ENCODE measurements at regions not wholly inside any gene's neighbourhood (a gene's known extent, or its start where the extent isn't known, plus 50 kb on each side); places are given as distances from the start of the nearest gene placed in this dataset.

DNA sequence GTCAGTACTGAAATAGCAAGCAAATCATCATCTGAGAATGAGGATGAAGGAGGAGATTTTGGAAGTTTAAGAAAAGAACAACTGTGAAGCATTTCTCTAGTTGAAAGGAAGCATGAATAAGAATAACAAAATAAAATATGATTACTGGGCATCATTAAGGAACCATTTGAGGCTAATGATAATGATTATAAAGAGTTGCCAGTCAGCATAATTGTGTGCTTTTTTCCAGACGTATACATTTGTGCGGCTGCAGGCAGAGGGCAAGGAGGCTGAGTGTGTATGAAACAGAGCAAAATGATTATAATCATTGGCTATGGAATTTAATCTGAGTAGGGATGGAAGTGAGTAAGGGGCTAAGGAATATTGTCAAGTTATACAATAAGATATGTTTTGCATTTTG is 218.7 kb upstream of the FUT9 start:
- no peaks in the 10 kb centered on the region for H3K27me3 Mint-ChIP-seq
- no peaks in the 10 kb centered on the region for H3K4me1 Mint-ChIP-seq
- DNase-seq (no peak), ATAC-seq (replicated peaks) (no peak)
- no peak overlapping the region for H3K27ac Mint-ChIP-seq
- H3K9me3 Mint-ChIP-seq, result peaks cover 3% of the 10 kb centered on the region in 2 donors
- H3K4me3 Mint-ChIP-seq, result no peak overlapping the region
- no peaks in the 10 kb centered on the region for H3K36me3 Mint-ChIP-seq

DNA sequence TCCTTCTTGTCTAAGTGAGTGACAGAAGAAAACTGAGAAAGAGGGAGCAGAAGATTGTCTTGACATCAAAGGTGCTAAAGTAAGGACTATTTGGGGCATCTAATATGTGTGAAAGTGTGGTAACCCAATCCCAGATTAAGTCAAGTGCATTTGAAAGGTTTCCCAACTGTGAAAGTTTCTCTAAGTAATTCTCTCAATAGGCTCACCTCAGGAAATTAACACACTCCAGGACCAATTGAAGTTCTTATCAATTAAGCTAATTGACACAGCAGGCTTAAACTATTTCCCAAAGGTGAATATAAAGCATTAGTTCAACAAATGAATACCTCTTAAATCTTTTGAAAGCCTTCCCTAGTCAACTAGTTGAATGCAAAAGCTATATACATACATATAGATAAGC is 212.8 kb upstream of the FUT9 start:
- ATAC-seq (replicated peaks) (no peak), DNase-seq (no peak)
- no peak overlapping the region for H3K27ac Mint-ChIP-seq
- H3K27me3 Mint-ChIP-seq, result no peaks in the 10 kb centered on the region
- H3K4me3 Mint-ChIP-seq, result no peak overlapping the region
- no peaks in the 10 kb centered on the region for H3K4me1 Mint-ChIP-seq
- no peaks in the 10 kb centered on the region for H3K9me3 Mint-ChIP-seq
- H3K36me3 Mint-ChIP-seq, result no peaks in the 10 kb centered on the region

DNA sequence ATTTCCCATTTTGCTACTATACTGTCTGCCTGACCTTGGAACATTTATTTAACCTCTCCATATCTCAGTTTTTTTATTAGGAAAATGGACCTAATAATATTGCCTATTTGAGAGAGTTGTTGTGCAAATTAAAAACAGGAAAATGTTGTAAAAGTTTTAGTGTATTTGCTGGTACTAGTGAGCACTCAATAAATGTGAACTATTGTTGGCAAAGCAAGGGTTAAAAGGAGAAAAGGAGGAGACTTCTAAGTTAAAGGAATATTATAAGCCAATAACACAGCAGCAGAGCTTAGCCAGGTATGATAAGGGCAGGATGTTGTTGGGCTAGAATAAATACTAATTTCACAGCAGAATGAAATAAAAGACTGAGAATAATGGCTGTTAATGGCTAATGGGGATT is 211.9 kb upstream of the FUT9 start:
- no peaks in the 10 kb centered on the region for H3K4me1 Mint-ChIP-seq
- H3K36me3 Mint-ChIP-seq, result no peaks in the 10 kb centered on the region
- no peak overlapping the region for H3K4me3 Mint-ChIP-seq
- DNase-seq, result no peak
- H3K27me3 Mint-ChIP-seq, result no peaks in the 10 kb centered on the region
- no peak overlapping the region for H3K27ac Mint-ChIP-seq
- no peaks in the 10 kb centered on the region for H3K9me3 Mint-ChIP-seq
- ATAC-seq (replicated peaks), result no peak

DNA sequence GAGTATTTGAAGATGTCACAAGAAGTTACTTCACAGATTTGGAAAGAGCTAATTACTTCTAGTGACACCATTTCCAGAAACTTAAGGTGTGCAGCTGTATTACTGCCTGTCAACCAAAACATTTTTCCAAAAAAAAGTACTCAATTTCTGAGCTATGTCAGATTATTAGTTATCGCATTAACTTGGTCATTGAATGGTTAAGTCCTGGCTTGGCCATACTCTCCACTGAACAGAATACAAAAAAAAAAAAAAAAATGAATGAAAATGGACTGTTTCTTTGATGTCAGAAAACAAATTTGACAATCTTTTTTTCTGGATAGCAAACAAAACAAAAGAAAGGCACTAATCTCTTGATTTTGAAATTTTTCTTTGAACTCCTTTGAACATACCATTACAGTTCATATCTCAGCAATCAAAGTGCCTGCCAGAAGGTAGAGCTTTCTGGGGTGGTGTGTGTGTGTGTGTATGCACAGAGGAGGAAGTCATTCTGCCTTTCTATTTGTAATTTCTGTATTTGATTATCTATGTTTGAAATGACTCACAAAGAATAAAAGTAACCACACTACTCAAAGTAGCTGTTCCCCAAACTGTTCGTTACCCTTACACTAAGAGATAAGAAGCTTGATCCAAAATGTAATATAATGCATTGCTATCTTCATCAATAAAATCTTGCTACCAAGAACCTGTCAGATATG is 210.8 kb upstream of the FUT9 start:
- Mint-ChIP-seq H3K9me3 (no peaks in the 10 kb centered on the region), H3K27ac (no peak overlapping the region), H3K4me3 (no peak overlapping the region), H3K4me1 (no peaks in the 10 kb centered on the region), H3K36me3 (no peaks in the 10 kb centered on the region), H3K27me3 (no peaks in the 10 kb centered on the region)
- no peak for ATAC-seq (replicated peaks)
- no peak for DNase-seq

DNA sequence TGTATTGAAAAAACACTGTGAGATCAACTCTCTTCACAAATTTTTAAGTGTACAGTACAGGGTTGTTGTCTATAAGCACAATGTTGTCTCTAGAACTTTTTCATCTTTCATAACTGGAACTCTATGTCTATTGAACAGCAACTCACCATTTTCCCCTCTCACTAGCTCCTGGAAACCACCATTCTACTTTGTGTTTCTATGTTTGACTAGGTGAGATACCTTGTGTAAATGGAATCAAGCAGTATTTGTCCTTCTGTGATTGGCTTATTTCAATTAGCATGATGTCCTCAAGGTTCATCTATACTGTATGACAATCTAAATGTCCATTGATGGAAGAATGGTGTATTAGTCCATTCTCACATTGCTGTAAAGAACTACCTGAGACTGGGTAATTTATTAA is 210.1 kb upstream of the FUT9 start:
- no peak overlapping the region for H3K27ac Mint-ChIP-seq
- no peaks in the 10 kb centered on the region for H3K9me3 Mint-ChIP-seq

DNA sequence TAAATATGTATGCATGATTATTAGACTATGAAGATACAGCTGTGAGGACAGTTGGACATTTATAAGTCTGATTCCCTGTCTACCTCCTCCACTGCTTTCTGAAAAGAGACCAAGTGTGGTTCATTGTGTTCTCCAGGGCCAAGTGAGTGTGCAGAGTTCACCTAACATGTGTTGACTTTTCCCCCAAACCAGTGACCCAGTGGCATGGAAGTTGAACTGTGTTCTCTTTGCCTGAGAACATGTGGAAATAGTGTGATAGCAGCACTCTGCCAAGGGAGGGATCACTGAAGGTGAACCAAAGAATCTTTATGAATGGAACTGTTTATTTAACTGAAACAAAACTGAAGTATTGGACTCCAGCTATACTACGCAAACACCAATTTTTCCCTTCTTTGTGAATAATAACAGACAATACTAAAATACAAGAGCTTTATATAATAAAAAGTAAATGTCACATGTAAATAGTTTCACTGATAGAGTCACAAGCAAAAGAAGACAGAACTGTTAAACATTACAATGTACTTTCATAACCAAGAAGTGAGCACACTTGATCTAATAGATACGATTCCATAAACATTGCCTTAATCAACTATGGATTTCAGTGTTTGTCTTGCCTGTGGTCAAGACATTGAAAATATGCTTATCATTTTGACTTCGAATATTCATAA is 200.3 kb upstream of the FUT9 start:
- Mint-ChIP-seq H3K4me3 (no peak overlapping the region), H3K27ac (no peak overlapping the region), H3K4me1 (no peaks in the 10 kb centered on the region), H3K27me3 (no peaks in the 10 kb centered on the region), H3K9me3 (peaks cover 0 to 1% of the 10 kb centered on the region in 2 donors), H3K36me3 (no peaks in the 10 kb centered on the region)
- no peak for ATAC-seq (replicated peaks)
- DNase-seq, result no peak

More for the DNA sequence above, 210.1 kb upstream of the FUT9 start:
- H3K27me3 Mint-ChIP-seq, result no peaks in the 10 kb centered on the region
- no peak for DNase-seq
- H3K4me1 Mint-ChIP-seq, result no peaks in the 10 kb centered on the region
- H3K4me3 Mint-ChIP-seq, result no peak overlapping the region
- ATAC-seq (replicated peaks), result no peak
- no peaks in the 10 kb centered on the region for H3K36me3 Mint-ChIP-seq

DNA sequence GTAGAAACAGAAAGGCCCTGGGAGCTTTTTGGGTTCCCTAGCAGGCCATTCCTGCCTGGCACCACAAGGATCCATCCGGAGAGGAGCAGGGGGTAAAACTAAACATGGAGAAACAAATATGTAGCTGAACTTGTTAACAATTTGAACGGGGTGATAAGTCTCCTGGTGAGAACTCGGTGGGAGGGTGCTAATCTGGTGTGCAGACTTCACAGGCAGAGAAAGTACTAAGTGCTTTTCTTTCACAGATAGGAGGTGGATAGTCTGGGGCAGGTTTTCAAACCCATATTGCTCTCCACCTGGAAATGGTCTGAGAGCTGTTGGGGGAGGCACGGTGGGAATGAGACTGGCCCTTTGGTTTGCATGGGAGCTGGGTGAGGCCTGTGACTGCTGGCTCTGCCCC is 196.3 kb upstream of the FUT9 start:
- ATAC-seq (replicated peaks) (no peak), DNase-seq (no peak)
- Mint-ChIP-seq H3K9me3 (peaks cover 0 to 1% of the 10 kb centered on the region in 2 donors), H3K27me3 (no peaks in the 10 kb centered on the region), H3K27ac (no peak overlapping the region), H3K36me3 (no peaks in the 10 kb centered on the region), H3K4me1 (no peaks in the 10 kb centered on the region), H3K4me3 (no peak overlapping the region)

DNA sequence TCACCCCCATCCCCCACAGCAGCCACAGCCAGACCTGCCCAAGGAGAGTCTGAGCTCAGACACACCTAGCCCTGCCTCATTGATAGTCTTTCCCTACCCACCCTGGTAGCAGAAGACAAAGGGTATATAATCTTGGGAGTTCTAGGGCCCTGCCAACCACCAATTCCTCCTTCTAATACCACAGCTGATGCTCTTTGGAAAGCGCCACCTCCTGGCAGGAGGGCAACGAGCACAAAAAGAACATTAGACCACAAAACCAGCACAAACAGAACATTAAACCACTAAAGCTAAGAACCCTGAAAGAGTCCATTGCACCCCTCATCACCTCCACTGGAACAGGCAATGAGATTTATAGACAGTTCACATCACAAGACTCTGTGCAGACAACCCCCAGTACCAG is 195.8 kb upstream of the FUT9 start:
- H3K4me1 Mint-ChIP-seq, result no peaks in the 10 kb centered on the region
- no peak for ATAC-seq (replicated peaks)
- H3K9me3 Mint-ChIP-seq, result peaks cover 0 to 4% of the 10 kb centered on the region in 2 donors
- no peak overlapping the region for H3K27ac Mint-ChIP-seq
- H3K36me3 Mint-ChIP-seq, result no peaks in the 10 kb centered on the region
- H3K4me3 Mint-ChIP-seq, result no peak overlapping the region
- H3K27me3 Mint-ChIP-seq, result no peaks in the 10 kb centered on the region
- DNase-seq, result no peak

DNA sequence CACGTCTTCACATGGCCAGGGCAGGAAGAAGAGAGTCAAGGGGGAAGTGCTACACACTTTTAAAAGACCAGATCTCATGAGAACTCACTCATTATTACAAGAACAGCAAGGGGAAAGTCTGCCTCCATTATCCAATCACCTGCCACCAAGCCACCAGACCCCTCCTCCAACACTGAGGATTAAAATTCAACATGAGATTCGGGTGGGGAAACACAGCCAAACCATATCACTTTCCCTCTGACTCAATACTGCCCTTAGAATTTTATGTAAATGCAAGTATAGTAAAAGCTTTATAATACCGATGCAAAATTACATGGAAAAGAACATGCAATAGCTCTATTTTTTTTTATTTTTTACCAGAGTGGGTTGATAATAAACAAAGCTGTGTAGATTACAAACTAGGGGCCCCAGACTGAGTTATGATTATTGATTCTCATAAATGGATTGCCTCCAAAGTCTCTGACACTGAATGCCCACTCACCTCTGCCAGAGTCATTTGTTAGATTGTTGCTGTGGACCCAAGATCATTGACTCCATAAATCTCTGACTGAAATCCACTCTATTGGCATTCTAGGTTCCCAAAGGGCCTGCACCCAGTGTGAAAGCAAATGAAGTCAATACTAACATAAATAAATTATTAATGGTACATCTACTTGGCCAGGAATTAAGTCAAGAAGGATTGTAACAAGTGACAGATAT is 184.8 kb upstream of the FUT9 start:
- DNase-seq, result no peak
- no peaks in the 10 kb centered on the region for H3K4me1 Mint-ChIP-seq
- no peak overlapping the region for H3K27ac Mint-ChIP-seq
- no peak overlapping the region for H3K4me3 Mint-ChIP-seq
- peaks cover 0 to 3% of the 10 kb centered on the region in 2 donors for H3K9me3 Mint-ChIP-seq
- H3K36me3 Mint-ChIP-seq, result no peaks in the 10 kb centered on the region
- no peak for ATAC-seq (replicated peaks)
- no peaks in the 10 kb centered on the region for H3K27me3 Mint-ChIP-seq

DNA sequence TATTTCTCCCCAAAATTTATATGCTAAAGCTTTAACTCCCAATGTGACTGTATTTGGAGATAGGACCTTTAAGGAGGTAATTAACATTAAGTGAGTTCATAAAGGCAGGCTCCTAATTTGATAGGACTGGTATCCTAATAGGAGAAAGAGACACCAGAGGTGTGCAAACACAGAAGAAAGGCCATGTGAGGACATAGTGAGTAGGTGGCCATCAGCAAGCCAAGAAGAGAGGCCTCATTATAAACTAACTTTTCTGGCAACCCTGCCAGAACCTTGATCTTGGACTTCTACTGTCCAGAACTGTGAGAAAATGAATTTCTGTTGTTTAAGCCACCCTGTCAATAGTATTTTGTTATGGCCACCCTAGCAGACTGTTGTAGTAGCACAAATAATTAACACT is 177.9 kb upstream of the FUT9 start:
- DNase-seq (no peak), ATAC-seq (replicated peaks) (no peak)
- Mint-ChIP-seq H3K4me3 (no peak overlapping the region), H3K27ac (no peak overlapping the region), H3K36me3 (no peaks in the 10 kb centered on the region), H3K4me1 (no peaks in the 10 kb centered on the region), H3K27me3 (no peaks in the 10 kb centered on the region), H3K9me3 (no peaks in the 10 kb centered on the region)

DNA sequence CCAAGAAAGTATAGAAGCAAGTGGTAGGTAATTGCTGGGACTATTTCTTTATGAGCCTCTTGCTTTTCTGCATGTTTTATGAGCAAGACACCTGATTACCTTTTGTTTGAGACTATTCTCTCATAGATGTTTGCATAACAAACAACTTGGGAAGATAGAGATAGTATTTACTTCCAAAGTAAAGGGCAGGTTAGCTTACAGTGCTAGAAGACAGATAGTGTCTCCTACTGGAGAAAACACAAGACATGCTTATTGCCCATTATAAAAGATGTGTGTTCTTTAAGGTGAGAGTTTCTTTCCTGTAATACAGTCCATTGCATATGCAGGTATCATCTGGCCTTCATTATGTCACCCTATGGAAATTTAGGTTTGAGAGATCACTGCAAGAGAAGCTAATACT is 174.2 kb upstream of the FUT9 start:
- Mint-ChIP-seq H3K27me3 (no peaks in the 10 kb centered on the region), H3K27ac (no peak overlapping the region), H3K36me3 (no peaks in the 10 kb centered on the region), H3K4me3 (no peak overlapping the region), H3K9me3 (no peaks in the 10 kb centered on the region), H3K4me1 (no peaks in the 10 kb centered on the region)
- no peak for DNase-seq
- ATAC-seq (replicated peaks), result no peak

DNA sequence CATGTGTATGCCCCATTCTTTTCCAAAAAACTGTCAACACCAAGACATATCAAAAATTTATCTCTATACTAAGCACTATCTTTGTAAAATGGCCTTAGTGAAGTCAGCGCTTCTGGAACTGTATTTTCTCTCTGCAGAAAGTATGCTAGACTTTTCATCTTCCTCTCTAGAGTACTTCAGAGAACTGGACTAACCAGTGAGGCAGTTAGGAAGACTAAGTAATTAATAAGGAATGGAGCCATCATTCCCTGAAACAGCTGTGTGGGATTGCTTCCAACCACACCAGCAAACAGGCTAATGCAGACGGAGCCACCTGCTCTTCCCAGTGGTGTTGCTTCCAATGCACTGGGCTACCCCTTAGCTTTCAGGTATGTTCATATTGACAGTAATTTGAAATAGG is 169.1 kb upstream of the FUT9 start:
- DNase-seq (no peak), ATAC-seq (replicated peaks) (no peak)
- H3K4me1 Mint-ChIP-seq, result no peaks in the 10 kb centered on the region
- no peak overlapping the region for H3K27ac Mint-ChIP-seq
- H3K4me3 Mint-ChIP-seq, result no peak overlapping the region
- H3K9me3 Mint-ChIP-seq, result no peaks in the 10 kb centered on the region
- no peaks in the 10 kb centered on the region for H3K36me3 Mint-ChIP-seq
- H3K27me3 Mint-ChIP-seq, result no peaks in the 10 kb centered on the region

DNA sequence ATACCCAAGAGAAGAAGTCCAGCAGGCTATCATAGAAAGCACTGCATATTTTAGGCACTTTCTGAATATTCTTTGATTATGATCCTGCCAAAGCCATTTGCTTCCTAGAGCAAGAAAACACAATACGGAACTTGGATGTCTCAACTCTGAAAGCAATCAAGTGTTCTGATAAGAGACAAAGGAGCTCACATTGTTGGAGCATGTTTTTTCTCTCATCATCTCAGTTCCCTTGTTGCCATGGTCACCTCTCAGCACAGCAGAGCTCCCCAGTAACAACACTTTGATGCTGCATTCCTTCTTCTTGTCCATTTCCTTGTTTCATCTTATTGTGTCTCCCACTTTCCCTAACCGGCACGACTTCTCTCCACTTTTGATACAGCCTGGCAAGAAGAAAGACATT is 168.7 kb upstream of the FUT9 start:
- Mint-ChIP-seq H3K36me3 (no peaks in the 10 kb centered on the region), H3K9me3 (no peaks in the 10 kb centered on the region), H3K4me3 (no peak overlapping the region), H3K27ac (no peak overlapping the region), H3K4me1 (no peaks in the 10 kb centered on the region), H3K27me3 (no peaks in the 10 kb centered on the region)
- DNase-seq (no peak), ATAC-seq (replicated peaks) (no peak)

DNA sequence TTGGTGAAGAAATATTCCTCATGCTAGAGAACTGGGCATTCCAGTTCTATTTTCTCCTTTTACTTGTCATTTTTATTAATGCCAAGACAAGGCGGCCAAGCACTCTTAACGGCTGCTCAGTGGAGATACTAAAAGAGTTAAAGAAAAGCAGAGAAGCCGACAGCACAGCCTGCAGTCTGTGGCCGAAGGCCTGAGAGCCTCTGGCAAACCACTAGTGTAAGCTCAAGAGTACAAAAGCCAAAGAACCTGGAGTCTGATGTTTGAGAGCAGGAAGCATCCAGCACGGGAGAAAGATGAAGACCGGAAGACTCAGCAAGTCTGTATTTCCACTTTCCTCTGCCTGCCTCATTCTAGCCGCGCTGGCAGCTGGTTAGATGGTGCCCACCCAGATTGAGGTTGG is 167.1 kb upstream of the FUT9 start:
- H3K4me3 Mint-ChIP-seq, result no peak overlapping the region
- no peaks in the 10 kb centered on the region for H3K27me3 Mint-ChIP-seq
- ATAC-seq (replicated peaks), result no peak
- H3K9me3 Mint-ChIP-seq, result no peaks in the 10 kb centered on the region
- DNase-seq, result no peak
- H3K27ac Mint-ChIP-seq, result no peak overlapping the region
- H3K4me1 Mint-ChIP-seq, result no peaks in the 10 kb centered on the region
- no peaks in the 10 kb centered on the region for H3K36me3 Mint-ChIP-seq

DNA sequence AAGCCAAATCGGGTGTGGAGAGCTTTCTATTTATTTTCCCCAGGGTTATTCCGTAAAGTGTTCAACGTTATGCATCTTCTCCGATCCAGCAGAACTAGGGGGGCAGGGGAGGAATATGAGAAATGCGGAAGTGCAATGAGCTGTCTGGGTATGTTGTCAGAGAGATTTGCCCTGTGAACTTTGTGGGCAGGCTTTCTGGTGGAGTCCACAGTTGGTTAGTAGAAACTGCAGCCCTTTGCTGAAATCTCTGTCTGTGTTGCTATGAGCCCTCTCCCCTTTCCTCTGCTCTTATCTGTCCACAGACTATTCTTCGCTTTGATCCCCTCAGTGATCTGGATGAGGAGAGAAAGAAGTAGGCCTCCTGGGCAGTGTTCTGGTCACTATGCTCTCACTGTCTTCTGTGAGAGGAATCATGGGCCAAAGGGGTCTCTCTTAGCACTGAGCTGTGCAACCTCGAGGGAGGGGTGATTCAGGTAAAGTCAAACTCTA is 158.9 kb upstream of the FUT9 start:
- DNase-seq (no peak), ATAC-seq (replicated peaks) (no peak)
- Mint-ChIP-seq H3K4me3 (no peak overlapping the region), H3K27ac (no peak overlapping the region), H3K27me3 (no peaks in the 10 kb centered on the region), H3K36me3 (no peaks in the 10 kb centered on the region), H3K4me1 (no peaks in the 10 kb centered on the region), H3K9me3 (peaks cover 4 to 7% of the 10 kb centered on the region in 2 donors)

All from stimulated activated naive B cell treated with anti-CD40 and anti-IgM and Interleukin-4, amounts not matched to agents 10 μg/mL and 1 μg/mL and 100 μg/mL, for 72 hours (primary cell).